HepG2 (cell line): ENCODE measurements at regions not wholly inside any gene's neighbourhood (a gene's known extent, or its start where the extent isn't known, plus 50 kb on each side); places are given as distances from the start of the nearest gene placed in this dataset.

ENCODE experiments used
- CC2D1A ChIP-seq: sonication (generic); formaldehyde crosslinking; IDR thresholded peaks from 2 replicates; pipeline ENCODE4 v1.8.1; 2023; ENCODE audit warnings: mild to moderate bottlenecking, missing genetic modification reagents
- EED ChIP-seq: sonication (generic); formaldehyde crosslinking; IDR thresholded peaks from 2 replicates; pipeline ENCODE4 v1.5.0; 2020; ENCODE audit warnings: mild to moderate bottlenecking, missing genetic modification reagents
- EHMT2 ChIP-seq: fragments of 200-600 bp; sonication (generic); IDR thresholded peaks from 2 replicates; pipeline ENCODE4 v1.7.0; 2017; ENCODE audit warnings: antibody characterized with exemption, low read depth, low read length, borderline replicate concordance
- FOXJ3 ChIP-seq: sonication (generic); formaldehyde crosslinking; IDR thresholded peaks from 2 replicates; pipeline ENCODE4 v1.4.0; 2020; ENCODE audit warnings: missing genetic modification reagents, mild to moderate bottlenecking, borderline replicate concordance
- HIVEP1 ChIP-seq: sonication (generic); formaldehyde crosslinking; IDR thresholded peaks from 2 replicates; pipeline ENCODE4 v1.4.0; 2020; ENCODE audit warnings: mild to moderate bottlenecking, missing genetic modification reagents
- MEF2D ChIP-seq: sonication (generic); formaldehyde crosslinking; IDR thresholded peaks from 2 replicates; pipeline ENCODE4 v1.5.1; 2020; ENCODE audit warnings: mild to moderate bottlenecking, missing genetic modification reagents
- MIXL1 ChIP-seq: IDR thresholded peaks from 2 replicates; pipeline ENCODE4 v1.6.1; 2016
- NKX3-1 ChIP-seq: sonication (generic); formaldehyde crosslinking; IDR thresholded peaks from 2 replicates; pipeline ENCODE4 v1.5.0; 2020; ENCODE audit warnings: missing genetic modification reagents
- NR2F6 ChIP-seq, 2 experiments: IDR thresholded peaks; 2 replicates each; pipeline ENCODE4 v1.6.1; 2016; ENCODE audit warnings: antibody characterized with exemption in 1 of 2, mild to moderate bottlenecking in 1 of 2
- POGZ ChIP-seq: sonication (generic); formaldehyde crosslinking; IDR thresholded peaks from 2 replicates; pipeline ENCODE4 v1.4.0; 2020; ENCODE audit warnings: mild to moderate bottlenecking, missing genetic modification reagents
- RBFOX2 ChIP-seq: fragments of 200-400 bp; formaldehyde crosslinking; IDR thresholded peaks from 2 replicates; pipeline ENCODE4 v1.6.1; 2017; ENCODE audit warnings: low read depth, mild to moderate bottlenecking, low read length
- SALL2 ChIP-seq: sonication (generic); formaldehyde crosslinking; IDR thresholded peaks from 2 replicates; pipeline ENCODE4 v1.8.1; 2023; ENCODE audit warnings: mild to moderate bottlenecking, missing genetic modification reagents, inconsistent platforms
- SYNCRIP ChIP-seq: fragments of 200-400 bp; formaldehyde crosslinking; IDR thresholded peaks from 2 replicates; pipeline ENCODE4 v1.6.1; 2018; ENCODE audit warnings: mild to moderate bottlenecking, low read depth, low read length; ENCODE audit not compliant: insufficient read depth
- TSC22D2 ChIP-seq: sonication (generic); formaldehyde crosslinking; IDR thresholded peaks from 2 replicates; pipeline ENCODE4 v1.5.1; 2020; ENCODE audit warnings: missing genetic modification reagents, mild to moderate bottlenecking, borderline replicate concordance
- U2AF2 ChIP-seq: fragments of 200-400 bp; formaldehyde crosslinking; IDR thresholded peaks from 2 replicates; pipeline ENCODE4 v1.6.1; 2017; ENCODE audit warnings: low read depth, mild to moderate bottlenecking, low read length
- ZFP1 ChIP-seq: IDR thresholded peaks from 2 replicates; pipeline ENCODE4 v1.6.1; 2016
- ZFP36 ChIP-seq: fragments of 150-350 bp; IDR thresholded peaks from 2 replicates; pipeline ENCODE4 v1.6.1; 2018; ENCODE audit warnings: borderline replicate concordance, low read length, low read depth; ENCODE audit not compliant: partially characterized antibody
- ZNF232 ChIP-seq: sonication (generic); formaldehyde crosslinking; IDR thresholded peaks from 2 replicates; pipeline ENCODE4 v1.4.0; 2020; ENCODE audit warnings: missing genetic modification reagents, borderline replicate concordance
- ZNF432 ChIP-seq: sonication (generic); formaldehyde crosslinking; IDR thresholded peaks from 2 replicates; pipeline ENCODE4 v1.5.0; 2020; ENCODE audit warnings: missing genetic modification reagents, mild to moderate bottlenecking, borderline replicate concordance
- ZNF546 ChIP-seq: sonication (generic); formaldehyde crosslinking; conservative IDR thresholded peaks from 2 replicates; pipeline ENCODE4 v1.8.1; 2023; ENCODE audit warnings: mild to moderate bottlenecking, missing genetic modification reagents
- ZSCAN22 ChIP-seq: sonication (generic); formaldehyde crosslinking; IDR thresholded peaks from 2 replicates; pipeline ENCODE4 v1.4.0; 2020; ENCODE audit warnings: mild to moderate bottlenecking, missing genetic modification reagents
- ZZZ3 ChIP-seq: sonication (generic); formaldehyde crosslinking; IDR thresholded peaks from 2 replicates; pipeline ENCODE4 v1.4.0; 2020; ENCODE audit warnings: missing genetic modification reagents, mild to moderate bottlenecking, borderline replicate concordance
- TF ChIP-seq, protein P1 (sequence below): sonication (generic); formaldehyde crosslinking; IDR thresholded peaks from 2 replicates; pipeline ENCODE4 v1.9.0; 2021; ENCODE audit warnings: missing genetic modification reagents, borderline replicate concordance
- TF ChIP-seq, protein P2 (sequence below): sonication (generic); formaldehyde crosslinking; IDR thresholded peaks from 2 replicates; pipeline ENCODE4 v1.9.0; 2021; ENCODE audit warnings: missing genetic modification reagents, mild to moderate bottlenecking, borderline replicate concordance
- TF ChIP-seq, protein P3 (sequence below): sonication (generic); formaldehyde crosslinking; IDR thresholded peaks from 2 replicates; pipeline ENCODE4 v1.5.0; 2020; ENCODE audit warnings: mild to moderate bottlenecking, missing genetic modification reagents
- TF ChIP-seq, protein P4 (sequence below): IDR thresholded peaks from 2 replicates; pipeline ENCODE4 v1.6.1; 2016; ENCODE audit warnings: mild to moderate bottlenecking

DNA sequence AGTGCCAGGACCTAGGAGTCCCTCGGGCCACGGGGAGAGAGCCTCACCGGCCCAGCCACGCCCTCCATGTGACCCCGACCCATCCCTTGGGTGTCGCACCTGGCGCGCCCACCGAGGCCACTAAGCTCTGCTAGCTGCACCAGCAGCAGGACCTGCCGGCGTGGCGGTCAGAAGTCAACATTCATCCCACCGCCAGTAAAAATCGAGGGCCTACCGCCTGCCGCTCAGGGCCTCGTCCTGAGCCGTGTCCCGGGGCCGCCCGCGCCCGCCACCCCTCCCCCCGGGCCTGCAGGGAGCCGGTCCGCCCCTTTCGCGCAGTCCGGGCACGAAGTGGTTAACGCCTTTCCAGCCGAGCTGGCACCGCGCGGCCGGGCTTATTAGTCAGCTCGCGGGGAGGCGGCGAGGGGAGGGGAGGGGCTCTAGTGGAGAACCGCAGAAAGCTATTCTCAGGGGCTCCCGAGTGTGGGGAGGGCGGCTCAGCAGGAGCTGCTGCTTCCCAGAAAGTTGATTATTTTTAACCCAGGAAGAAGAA, 124.4 kb downstream of the C9orf50 start (continued):
- TF ChIP-seq, protein P1, sequence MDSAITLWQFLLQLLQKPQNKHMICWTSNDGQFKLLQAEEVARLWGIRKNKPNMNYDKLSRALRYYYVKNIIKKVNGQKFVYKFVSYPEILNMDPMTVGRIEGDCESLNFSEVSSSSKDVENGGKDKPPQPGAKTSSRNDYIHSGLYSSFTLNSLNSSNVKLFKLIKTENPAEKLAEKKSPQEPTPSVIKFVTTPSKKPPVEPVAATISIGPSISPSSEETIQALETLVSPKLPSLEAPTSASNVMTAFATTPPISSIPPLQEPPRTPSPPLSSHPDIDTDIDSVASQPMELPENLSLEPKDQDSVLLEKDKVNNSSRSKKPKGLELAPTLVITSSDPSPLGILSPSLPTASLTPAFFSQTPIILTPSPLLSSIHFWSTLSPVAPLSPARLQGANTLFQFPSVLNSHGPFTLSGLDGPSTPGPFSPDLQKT (CRISPR knock-in tag): no peak
- peak; percentile 77 for TF ChIP-seq RBFOX2
- TF ChIP-seq, protein P2, sequence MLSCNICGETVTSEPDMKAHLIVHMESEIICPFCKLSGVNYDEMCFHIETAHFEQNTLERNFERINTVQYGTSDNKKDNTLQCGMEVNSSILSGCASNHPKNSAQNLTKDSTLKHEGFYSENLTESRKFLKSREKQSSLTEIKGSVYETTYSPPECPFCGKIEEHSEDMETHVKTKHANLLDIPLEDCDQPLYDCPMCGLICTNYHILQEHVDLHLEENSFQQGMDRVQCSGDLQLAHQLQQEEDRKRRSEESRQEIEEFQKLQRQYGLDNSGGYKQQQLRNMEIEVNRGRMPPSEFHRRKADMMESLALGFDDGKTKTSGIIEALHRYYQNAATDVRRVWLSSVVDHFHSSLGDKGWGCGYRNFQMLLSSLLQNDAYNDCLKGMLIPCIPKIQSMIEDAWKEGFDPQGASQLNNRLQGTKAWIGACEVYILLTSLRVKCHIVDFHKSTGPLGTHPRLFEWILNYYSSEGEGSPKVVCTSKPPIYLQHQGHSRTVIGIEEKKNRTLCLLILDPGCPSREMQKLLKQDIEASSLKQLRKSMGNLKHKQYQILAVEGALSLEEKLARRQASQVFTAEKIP (CRISPR knock-in tag): no peak
- no peak for TF ChIP-seq EHMT2
- no peak for TF ChIP-seq ZNF232 (CRISPR knock-in tag)
- no peak for TF ChIP-seq ZNF546 (CRISPR knock-in tag)
- TF ChIP-seq NKX3-1 (CRISPR knock-in tag): peak; percentile 69; the same call in 1 of the 2 replicates
- TF ChIP-seq U2AF2: no peak
- no peak for TF ChIP-seq POGZ (CRISPR knock-in tag)
- peak; percentile 35; the same call in 1 of the 2 replicates for TF ChIP-seq MIXL1
- peak; percentile 88 for TF ChIP-seq EED (CRISPR knock-in tag)
- peak; percentile 55; the same call in 1 of the 2 replicates for TF ChIP-seq ZFP1 (CRISPR knock-in tag)
- TF ChIP-seq SYNCRIP: no peak
- TF ChIP-seq HIVEP1 (CRISPR knock-in tag): no peak
- TF ChIP-seq, protein P3, sequence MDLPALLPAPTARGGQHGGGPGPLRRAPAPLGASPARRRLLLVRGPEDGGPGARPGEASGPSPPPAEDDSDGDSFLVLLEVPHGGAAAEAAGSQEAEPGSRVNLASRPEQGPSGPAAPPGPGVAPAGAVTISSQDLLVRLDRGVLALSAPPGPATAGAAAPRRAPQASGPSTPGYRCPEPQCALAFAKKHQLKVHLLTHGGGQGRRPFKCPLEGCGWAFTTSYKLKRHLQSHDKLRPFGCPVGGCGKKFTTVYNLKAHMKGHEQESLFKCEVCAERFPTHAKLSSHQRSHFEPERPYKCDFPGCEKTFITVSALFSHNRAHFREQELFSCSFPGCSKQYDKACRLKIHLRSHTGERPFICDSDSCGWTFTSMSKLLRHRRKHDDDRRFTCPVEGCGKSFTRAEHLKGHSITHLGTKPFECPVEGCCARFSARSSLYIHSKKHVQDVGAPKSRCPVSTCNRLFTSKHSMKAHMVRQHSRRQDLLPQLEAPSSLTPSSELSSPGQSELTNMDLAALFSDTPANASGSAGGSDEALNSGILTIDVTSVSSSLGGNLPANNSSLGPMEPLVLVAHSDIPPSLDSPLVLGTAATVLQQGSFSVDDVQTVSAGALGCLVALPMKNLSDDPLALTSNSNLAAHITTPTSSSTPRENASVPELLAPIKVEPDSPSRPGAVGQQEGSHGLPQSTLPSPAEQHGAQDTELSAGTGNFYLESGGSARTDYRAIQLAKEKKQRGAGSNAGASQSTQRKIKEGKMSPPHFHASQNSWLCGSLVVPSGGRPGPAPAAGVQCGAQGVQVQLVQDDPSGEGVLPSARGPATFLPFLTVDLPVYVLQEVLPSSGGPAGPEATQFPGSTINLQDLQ: no peak
- no peak for TF ChIP-seq TSC22D2 (CRISPR knock-in tag)
- TF ChIP-seq FOXJ3 (CRISPR knock-in tag): no peak
- no peak for TF ChIP-seq CC2D1A (CRISPR knock-in tag)
- no peak for TF ChIP-seq NR2F6 (IDR thresholded peaks at IDR 0.05)
- TF ChIP-seq NR2F6 (CRISPR knock-in tag; IDR thresholded peaks at IDR 0.05): peak; percentile 45; the same call in 1 of the 2 replicates
- TF ChIP-seq ZNF432: no peak
- TF ChIP-seq ZFP36: no peak
- no peak for TF ChIP-seq ZZZ3
- peak; percentile 37; the same call in 1 of the 2 replicates for TF ChIP-seq SALL2 (CRISPR knock-in tag)
- no peak for TF ChIP-seq MEF2D (CRISPR knock-in tag)
- TF ChIP-seq, protein P4, sequence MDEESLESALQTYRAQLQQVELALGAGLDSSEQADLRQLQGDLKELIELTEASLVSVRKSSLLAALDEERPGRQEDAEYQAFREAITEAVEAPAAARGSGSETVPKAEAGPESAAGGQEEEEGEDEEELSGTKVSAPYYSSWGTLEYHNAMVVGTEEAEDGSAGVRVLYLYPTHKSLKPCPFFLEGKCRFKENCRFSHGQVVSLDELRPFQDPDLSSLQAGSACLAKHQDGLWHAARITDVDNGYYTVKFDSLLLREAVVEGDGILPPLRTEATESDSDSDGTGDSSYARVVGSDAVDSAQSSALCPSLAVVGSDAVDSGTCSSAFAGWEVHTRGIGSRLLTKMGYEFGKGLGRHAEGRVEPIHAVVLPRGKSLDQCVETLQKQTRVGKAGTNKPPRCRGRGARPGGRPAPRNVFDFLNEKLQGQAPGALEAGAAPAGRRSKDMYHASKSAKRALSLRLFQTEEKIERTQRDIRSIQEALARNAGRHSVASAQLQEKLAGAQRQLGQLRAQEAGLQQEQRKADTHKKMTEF (CRISPR knock-in tag): peak; percentile 68; the same call in 1 of the 2 replicates
- TF ChIP-seq ZSCAN22 (CRISPR knock-in tag): no peak
